ENCODE measurements at regions not wholly inside any gene's neighbourhood (a gene's known extent, or its start where the extent isn't known, plus 50 kb on each side); places are given as distances from the start of the nearest gene placed in this dataset.

GRCh38 chr20:52433326-52434040 is 241.9 kb upstream of the ZFP64 start (continued):
- peak; percentile 84 for TF ChIP-seq ZNF646 (CRISPR knock-in tag; IDR thresholded peaks at IDR 0.05)
- TF ChIP-seq ISX (CRISPR knock-in tag; conservative IDR thresholded peaks at IDR 0.05) = no peak
- TF ChIP-seq E2F1 (CRISPR knock-in tag; IDR thresholded peaks at IDR 0.05) = no peak
- no peak for TF ChIP-seq MXI1 (IDR thresholded peaks at IDR 0.05; ENCODE audit: borderline replicate concordance, low read depth, low read length)
- no peak for TF ChIP-seq SNAPC5 (CRISPR knock-in tag; IDR thresholded peaks at IDR 0.05; ENCODE audit: borderline replicate concordance)
- TF ChIP-seq NKX3-1 (CRISPR knock-in tag; IDR thresholded peaks at IDR 0.05) = no peak
- no peak for TF ChIP-seq NFYB (CRISPR knock-in tag; IDR thresholded peaks at IDR 0.05)
- TF ChIP-seq HOXA9 (CRISPR knock-in tag; IDR thresholded peaks at IDR 0.05; ENCODE audit: borderline replicate concordance) = no peak
- TF ChIP-seq WIZ (CRISPR knock-in tag; IDR thresholded peaks at IDR 0.05) = no peak; the same call in 1 of the 2 replicates
- TF ChIP-seq ZNF256 (CRISPR knock-in tag; conservative IDR thresholded peaks at IDR 0.05) = no peak
- TF ChIP-seq ZNF709 (CRISPR knock-in tag; IDR thresholded peaks at IDR 0.05) = no peak
- TF ChIP-seq NFATC3 (CRISPR knock-in tag; IDR thresholded peaks at IDR 0.05) = no peak
- no peak for TF ChIP-seq BRF2 (CRISPR knock-in tag; IDR thresholded peaks at IDR 0.05)
- TF ChIP-seq ZNF296 (CRISPR knock-in tag; conservative IDR thresholded peaks at IDR 0.05) = no peak
- no peak for TF ChIP-seq RAD21 (CRISPR knock-in tag; IDR thresholded peaks at IDR 0.05)
- TF ChIP-seq ZSCAN5A (CRISPR knock-in tag; IDR thresholded peaks at IDR 0.05; ENCODE audit: borderline replicate concordance) = no peak
- no peak for TF ChIP-seq ZNF230 (CRISPR knock-in tag; IDR thresholded peaks at IDR 0.05)
- no peak; the same call in 1 of the 2 replicates for TF ChIP-seq HOXD1 (CRISPR knock-in tag; IDR thresholded peaks at IDR 0.05)
- TF ChIP-seq ZNF839 (CRISPR knock-in tag; IDR thresholded peaks at IDR 0.05; ENCODE audit: borderline replicate concordance) = no peak
- peak; percentile 50; the same call in 1 of the 2 replicates for TF ChIP-seq MTF2 (CRISPR knock-in tag; IDR thresholded peaks at IDR 0.05; ENCODE audit: borderline replicate concordance)
- peak; percentile 63 for TF ChIP-seq FOSL2 (CRISPR knock-in tag; IDR thresholded peaks at IDR 0.05)
